Gastroesophageal sphincter (tissue), 3 donors: ENCODE measurements at regions not wholly inside any gene's neighbourhood (a gene's known extent, or its start where the extent isn't known, plus 50 kb on each side); places are given as distances from the start of the nearest gene placed in this dataset.

Experiments
- CTCF ChIP-seq, 4 experiments: fragments of 200-600 bp in 2 of 4; fragments of 450-650 bp in 2 of 4; sonication (generic) in 1 of 4; IDR thresholded peaks; one replicate each; pipeline ENCODE4 v1.5.1; 2017 to 2019; ENCODE audit warnings: antibody characterized with exemption in 4 of 4, mild to moderate bottlenecking in 2 of 4, moderate library complexity in 2 of 4
- EP300 ChIP-seq: sonication (generic); formaldehyde crosslinking; IDR thresholded peaks from one replicate; pipeline ENCODE4 v1.6.1; 2017; ENCODE audit warnings: antibody characterized with exemption, mild to moderate bottlenecking

DNA sequence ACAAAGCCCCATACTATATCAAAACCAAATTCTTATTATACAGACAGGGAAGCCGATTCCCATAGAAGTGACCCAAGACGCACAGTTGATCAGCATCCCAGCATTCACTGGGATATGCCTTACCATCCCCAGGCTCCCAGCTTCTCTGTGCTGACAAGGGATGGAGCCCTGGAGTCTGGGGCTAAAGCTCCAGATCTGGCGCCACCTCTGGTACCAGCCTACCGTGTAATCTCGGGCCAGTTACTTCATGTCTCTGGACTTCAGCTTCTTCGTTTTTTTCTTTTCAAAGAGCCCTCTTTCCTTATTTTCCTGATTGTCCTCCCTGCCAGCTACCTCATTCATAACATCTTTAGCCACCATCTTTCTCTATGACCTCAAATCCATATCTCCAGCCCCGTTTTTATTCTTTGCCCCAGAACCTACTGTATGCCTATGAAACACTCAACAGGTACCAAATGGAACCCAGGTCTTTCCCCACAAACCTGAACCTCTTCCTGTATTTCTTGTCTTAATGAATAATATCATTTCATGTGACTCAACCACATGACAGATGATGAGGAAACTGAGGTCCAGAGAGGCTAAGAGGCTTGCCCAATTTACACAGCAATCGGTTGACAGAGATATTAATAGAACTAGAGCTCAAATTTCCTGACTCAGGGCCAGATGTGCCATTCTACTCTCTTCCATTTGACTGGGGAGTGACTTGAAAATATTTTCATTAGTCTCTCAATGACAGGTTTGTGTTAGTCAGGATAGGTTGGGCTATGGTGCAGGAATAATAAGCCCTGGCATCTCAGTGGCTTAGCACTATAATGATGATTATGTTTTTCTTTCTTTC lies 85.4 kb upstream of the TLE3 start:
- no peak for TF ChIP-seq CTCF (IDR thresholded peaks at IDR 0.05)
- no peak for TF ChIP-seq EP300
